HAP-1 (cell line): ENCODE measurements at regions not wholly inside any gene's neighbourhood (a gene's known extent, or its start where the extent isn't known, plus 50 kb on each side); places are given as distances from the start of the nearest gene placed in this dataset.
"Not testable (repeated sequence)": the region's sequence is repeated elsewhere in the genome, so short reads cannot be mapped to it uniquely, and the experiment has no call there.

Source experiments
- DNase-seq, 2 experiments: peaks; one replicate each; pipeline ENCODE4 v3.0.0-alpha.2; 2016 to 2020; ENCODE audit warnings: low spot score in 2 of 2
- H3K27me3 ChIP-seq: fragments of 250-450 bp; sonication (Bioruptor Pico); 2 replicates; pipeline ENCODE4 v1.5.1; 2020; ENCODE audit warnings: low read depth, mild to moderate bottlenecking, moderate library complexity
- H3K36me3 ChIP-seq: fragments of 250-450 bp; sonication (Bioruptor Pico); replicated peaks from 2 replicates; pipeline ENCODE4 v1.5.1; 2020; ENCODE audit warnings: mild to moderate bottlenecking
- H3K4me1 ChIP-seq: fragments of 250-450 bp; sonication (Bioruptor Pico); 2 replicates; pipeline ENCODE4 v1.5.1; 2020; ENCODE audit warnings: mild to moderate bottlenecking
- H3K4me3 ChIP-seq: fragments of 250-450 bp; sonication (Bioruptor Pico); 2 replicates; pipeline ENCODE4 v1.5.1; 2020; ENCODE audit warnings: mild to moderate bottlenecking, moderate library complexity
- H3K9me3 ChIP-seq: fragments of 250-450 bp; sonication (Bioruptor Pico); 2 replicates; pipeline ENCODE4 v1.5.1; 2020; ENCODE audit warnings: mild to moderate bottlenecking, moderate library complexity
- in situ Hi-C: fragments of 300-500 bp; cut with MboI; formaldehyde crosslinking; loops from 3 replicates; pipeline ENCODE4 v1.14.3; 2020; ENCODE audit warnings: low sequenced_read_pairs, inconsistent platforms, mixed read lengths

- H3K36me3 ChIP-seq = no peaks in the 10 kb centered on the region
- H3K27me3 ChIP-seq = no peaks in the 10 kb centered on the region
- in situ Hi-C loops = no loop called here
- DNase-seq = no peak
- no peak overlapping the region for H3K4me3 ChIP-seq
- no peaks in the 10 kb centered on the region for H3K4me1 ChIP-seq
- H3K9me3 ChIP-seq = no peaks in the 10 kb centered on the region
Measured at GRCh38 chr3:6321999-6322398, 538.9 kb upstream of the GRM7 start.

- no peak overlapping the region for H3K4me3 ChIP-seq
- no peaks in the 10 kb centered on the region for H3K9me3 ChIP-seq
- no peaks in the 10 kb centered on the region for H3K27me3 ChIP-seq
- DNase-seq = no peak
- in situ Hi-C loops = no loop called here
- no peaks in the 10 kb centered on the region for H3K4me1 ChIP-seq
- H3K36me3 ChIP-seq = no peaks in the 10 kb centered on the region
Measured at GRCh38 chr3:6326771-6327170, 534.1 kb upstream of the GRM7 start.

- H3K27me3 ChIP-seq, H3K4me1 ChIP-seq, H3K4me3 ChIP-seq, H3K9me3 ChIP-seq, in situ Hi-C loops, H3K36me3 ChIP-seq, DNase-seq: not testable (repeated sequence)
Measured at GRCh38 chr3:6340980-6341325, 520.0 kb upstream of the GRM7 start.

- Histone ChIP-seq H3K4me1 (no peaks in the 10 kb centered on the region), H3K36me3 (no peaks in the 10 kb centered on the region), H3K27me3 (no peaks in the 10 kb centered on the region), H3K4me3 (no peak overlapping the region), H3K9me3 (no peaks in the 10 kb centered on the region)
- DNase-seq = no peak
- in situ Hi-C loops = no loop called here
Measured at GRCh38 chr3:6351752-6352151, 509.2 kb upstream of the GRM7 start.

GRCh38 chr3:6354653-6355052, 506.3 kb upstream of the GRM7 start:
- Histone ChIP-seq H3K4me1 (no peaks in the 10 kb centered on the region), H3K9me3 (no peaks in the 10 kb centered on the region), H3K27me3 (no peaks in the 10 kb centered on the region), H3K4me3 (no peak overlapping the region), H3K36me3 (no peaks in the 10 kb centered on the region)
- in situ Hi-C loops = no loop called here
- DNase-seq = no peak

GRCh38 chr3:6362406-6362805, 498.5 kb upstream of the GRM7 start:
- no peaks in the 10 kb centered on the region for H3K9me3 ChIP-seq
- no peaks in the 10 kb centered on the region for H3K27me3 ChIP-seq
- in situ Hi-C loops = no loop called here
- no peaks in the 10 kb centered on the region for H3K4me1 ChIP-seq
- no peak for DNase-seq
- no peaks in the 10 kb centered on the region for H3K36me3 ChIP-seq
- H3K4me3 ChIP-seq = no peak overlapping the region

- in situ Hi-C loops = no loop called here
- Histone ChIP-seq H3K4me3 (no peak overlapping the region), H3K27me3 (no peaks in the 10 kb centered on the region), H3K4me1 (no peaks in the 10 kb centered on the region), H3K36me3 (no peaks in the 10 kb centered on the region), H3K9me3 (no peaks in the 10 kb centered on the region)
- DNase-seq = no peak
Measured at GRCh38 chr3:6367171-6367570, 493.7 kb upstream of the GRM7 start.

- DNase-seq = no peak
- H3K27me3 ChIP-seq = no peaks in the 10 kb centered on the region
- no peaks in the 10 kb centered on the region for H3K36me3 ChIP-seq
- no peaks in the 10 kb centered on the region for H3K9me3 ChIP-seq
- H3K4me1 ChIP-seq = no peaks in the 10 kb centered on the region
- no peak overlapping the region for H3K4me3 ChIP-seq
- in situ Hi-C loops = no loop called here
Measured at GRCh38 chr3:6392123-6392522, 468.8 kb upstream of the GRM7 start.

GRCh38 chr3:6394944-6395343, 466.0 kb upstream of the GRM7 start:
- Histone ChIP-seq H3K27me3 (no peaks in the 10 kb centered on the region), H3K9me3 (no peaks in the 10 kb centered on the region), H3K4me3 (no peak overlapping the region), H3K36me3 (no peaks in the 10 kb centered on the region), H3K4me1 (no peaks in the 10 kb centered on the region)
- DNase-seq = no peak
- in situ Hi-C loops = no loop called here

GRCh38 chr3:6396631-6397030, 464.3 kb upstream of the GRM7 start:
- in situ Hi-C loops = no loop called here
- Histone ChIP-seq H3K4me3 (no peak overlapping the region), H3K9me3 (no peaks in the 10 kb centered on the region), H3K4me1 (no peaks in the 10 kb centered on the region), H3K36me3 (no peaks in the 10 kb centered on the region), H3K27me3 (no peaks in the 10 kb centered on the region)
- no peak for DNase-seq

GRCh38 chr3:6402666-6403065, 458.2 kb upstream of the GRM7 start:
- H3K9me3 ChIP-seq, H3K36me3 ChIP-seq, H3K27me3 ChIP-seq, DNase-seq, H3K4me1 ChIP-seq, H3K4me3 ChIP-seq, in situ Hi-C loops: not testable (repeated sequence)

GRCh38 chr3:6406923-6407322, 454.0 kb upstream of the GRM7 start:
- in situ Hi-C loops = not testable (repeated sequence)

GRCh38 chr3:6416049-6416661, 444.8 kb upstream of the GRM7 start:
- no peak for DNase-seq
- Histone ChIP-seq H3K4me1 (peaks cover 3% of the 10 kb centered on the region; the same call in 1 of the 2 replicates), H3K9me3 (no peaks in the 10 kb centered on the region), H3K36me3 (no peaks in the 10 kb centered on the region), H3K4me3 (no peak overlapping the region), H3K27me3 (no peaks in the 10 kb centered on the region)
- in situ Hi-C loops = no loop called here

More at GRCh38 chr3:6406923-6407322, 454.0 kb upstream of the GRM7 start:
- not testable (repeated sequence) for H3K9me3 ChIP-seq, H3K4me1 ChIP-seq, H3K27me3 ChIP-seq, H3K36me3 ChIP-seq, DNase-seq, H3K4me3 ChIP-seq

GRCh38 chr3:6417174-6417573, 443.7 kb upstream of the GRM7 start:
- Histone ChIP-seq H3K4me3 (no peak overlapping the region), H3K9me3 (no peaks in the 10 kb centered on the region), H3K36me3 (no peaks in the 10 kb centered on the region), H3K4me1 (peaks cover 6% of the 10 kb centered on the region; the same call in 1 of the 2 replicates), H3K27me3 (no peaks in the 10 kb centered on the region)
- in situ Hi-C loops = no loop called here
- no peak for DNase-seq

- Histone ChIP-seq H3K4me1 (peaks cover 6% of the 10 kb centered on the region; the same call in 1 of the 2 replicates), H3K9me3 (no peaks in the 10 kb centered on the region), H3K36me3 (no peaks in the 10 kb centered on the region), H3K4me3 (no peak overlapping the region), H3K27me3 (no peaks in the 10 kb centered on the region)
- no peak for DNase-seq
- in situ Hi-C loops = no loop called here
Measured at GRCh38 chr3:6418485-6418884, 442.4 kb upstream of the GRM7 start.
